ENCODE measurements at regions not wholly inside any gene's neighbourhood (a gene's known extent, or its start where the extent isn't known, plus 50 kb on each side); places are given as distances from the start of the nearest gene placed in this dataset.

GRCh38 chr18:71665131-71665530, 879.0 kb downstream of the CBLN2 start:
- TF ChIP-seq, protein P1, sequence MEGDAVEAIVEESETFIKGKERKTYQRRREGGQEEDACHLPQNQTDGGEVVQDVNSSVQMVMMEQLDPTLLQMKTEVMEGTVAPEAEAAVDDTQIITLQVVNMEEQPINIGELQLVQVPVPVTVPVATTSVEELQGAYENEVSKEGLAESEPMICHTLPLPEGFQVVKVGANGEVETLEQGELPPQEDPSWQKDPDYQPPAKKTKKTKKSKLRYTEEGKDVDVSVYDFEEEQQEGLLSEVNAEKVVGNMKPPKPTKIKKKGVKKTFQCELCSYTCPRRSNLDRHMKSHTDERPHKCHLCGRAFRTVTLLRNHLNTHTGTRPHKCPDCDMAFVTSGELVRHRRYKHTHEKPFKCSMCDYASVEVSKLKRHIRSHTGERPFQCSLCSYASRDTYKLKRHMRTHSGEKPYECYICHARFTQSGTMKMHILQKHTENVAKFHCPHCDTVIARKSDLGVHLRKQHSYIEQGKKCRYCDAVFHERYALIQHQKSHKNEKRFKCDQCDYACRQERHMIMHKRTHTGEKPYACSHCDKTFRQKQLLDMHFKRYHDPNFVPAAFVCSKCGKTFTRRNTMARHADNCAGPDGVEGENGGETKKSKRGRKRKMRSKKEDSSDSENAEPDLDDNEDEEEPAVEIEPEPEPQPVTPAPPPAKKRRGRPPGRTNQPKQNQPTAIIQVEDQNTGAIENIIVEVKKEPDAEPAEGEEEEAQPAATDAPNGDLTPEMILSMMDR (IDR thresholded peaks at IDR 0.05; ENCODE audit: borderline replicate concordance, extremely low read depth, low read length, poor library complexity, severe bottlenecking): no peak
- TF ChIP-seq EZH2 (IDR thresholded peaks at IDR 0.05; ENCODE audit: borderline replicate concordance, low read depth, low read length, severe bottlenecking): no peak
